Prostate gland (tissue), 2 donors: ENCODE measurements at regions not wholly inside any gene's neighbourhood (a gene's known extent, or its start where the extent isn't known, plus 50 kb on each side); places are given as distances from the start of the nearest gene placed in this dataset.

Experiments used
- CTCF ChIP-seq, 4 experiments: fragments of 200-600 bp in 2 of 4; fragments of 450-650 bp in 2 of 4; sonication (generic) in 2 of 4; IDR thresholded peaks; 1 replicate in 3 of 4; 2 replicates in 1 of 4; pipeline ENCODE4 v1.5.1; 2016 to 2019; ENCODE audit warnings: antibody characterized with exemption in 4 of 4, mild to moderate bottlenecking in 2 of 4, moderate library complexity in 2 of 4
- POLR2A ChIP-seq: fragments of 450-650 bp; IDR thresholded peaks from one replicate; pipeline ENCODE4 v1.6.1; 2016; ENCODE audit warnings: antibody characterized with exemption, mild to moderate bottlenecking
- POLR2AphosphoS5 ChIP-seq: sonication (generic); formaldehyde crosslinking; IDR thresholded peaks from one replicate; pipeline ENCODE4 v1.6.1; 2017; ENCODE audit warnings: antibody characterized with exemption

GRCh38 chr17:77409282-77410161 lies 268.8 kb downstream of the SEC14L1 start:
- TF ChIP-seq CTCF (IDR thresholded peaks at IDR 0.05) (no peak), POLR2A (peak; percentile 7), POLR2AphosphoS5 (peak; percentile 76)
